ENCODE measurements at regions not wholly inside any gene's neighbourhood (a gene's known extent, or its start where the extent isn't known, plus 50 kb on each side); places are given as distances from the start of the nearest gene placed in this dataset.

DNA sequence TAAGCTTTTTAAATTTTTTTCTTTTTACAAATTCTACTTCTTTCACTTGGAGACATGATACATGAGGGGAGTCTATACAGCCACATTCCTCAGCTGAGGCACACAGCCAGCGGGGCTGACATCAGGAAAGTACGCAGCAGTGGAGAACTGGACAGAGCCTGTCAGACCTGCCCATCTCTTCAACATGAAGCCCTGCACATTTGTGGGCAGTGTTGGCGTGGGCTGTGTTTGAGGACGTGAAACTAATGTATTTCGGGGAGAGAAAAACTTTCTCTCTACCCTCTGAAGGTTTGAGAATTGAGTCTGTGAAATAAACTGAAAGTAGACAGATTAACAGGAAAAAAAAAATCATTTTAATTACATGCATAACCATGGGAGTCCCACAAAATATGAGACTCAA, 84.8 kb upstream of the HTATIP2 start:
- TF ChIP-seq CTCF (IDR thresholded peaks at IDR 0.05) = no peak
- Histone ChIP-seq H3K9me3 (no peaks in the 10 kb centered on the region), H3K27me3 (peaks cover 0 to 7% (median 2%) of the 10 kb centered on the region in 4 donors), H3K36me3 (no peaks in the 10 kb centered on the region), H3K4me1 (no peaks in the 10 kb centered on the region), H3K4me3 (no peak overlapping the region), H3K27ac (no peak overlapping the region)
- intact Hi-C loops (cut with DNase I) = no loop called here
- FAIRE-seq (no peak), ATAC-seq (no peak), DNase-seq (no peak)
- WGBS, 2 donors = 46 to 50% methylated on average over 5 of the region's 5 CpGs

- ATAC-seq (no peak), FAIRE-seq (no peak), DNase-seq (peak in 2 of 6 donors; percentile 17 to 27)
- 69 to 70% methylated on average over 14 of the region's 14 CpGs for WGBS, 2 donors
- no peak for TF ChIP-seq CTCF (IDR thresholded peaks at IDR 0.05)
- no peaks in the 10 kb centered on the region for H3K36me3 ChIP-seq
- intact Hi-C loops (cut with DNase I) = no loop called here
- no peaks in the 10 kb centered on the region for H3K9me3 ChIP-seq
- H3K4me3 ChIP-seq = no peak overlapping the region
- peaks cover 0 to 7% (median 0%) of the 10 kb centered on the region in 4 donors for H3K27me3 ChIP-seq
- no peak overlapping the region for H3K27ac ChIP-seq
- no peaks in the 10 kb centered on the region for H3K4me1 ChIP-seq
Observed at GRCh38 chr11:20277014-20277413, 86.5 kb upstream of the HTATIP2 start.

GRCh38 chr11:20275987-20276965, 87.2 kb upstream of the HTATIP2 start:
- no peaks in the 10 kb centered on the region for H3K4me1 ChIP-seq
- H3K36me3 ChIP-seq = no peaks in the 10 kb centered on the region
- no peak for DNase-seq
- no peak overlapping the region for H3K4me3 ChIP-seq
- intact Hi-C loops (cut with DNase I) = no loop called here
- no peak for ATAC-seq
- no peaks in the 10 kb centered on the region for H3K9me3 ChIP-seq
- no peak overlapping the region for H3K27ac ChIP-seq
- TF ChIP-seq CTCF (IDR thresholded peaks at IDR 0.05) = no peak
- WGBS, 2 donors = 75 to 83% methylated on average over 15 of the region's 15 CpGs
- no peak for FAIRE-seq
- H3K27me3 ChIP-seq = peaks cover 0 to 7% (median 0%) of the 10 kb centered on the region in 4 donors

GRCh38 chr11:20274031-20274430, 89.5 kb upstream of the HTATIP2 start:
- no peak for TF ChIP-seq CTCF (IDR thresholded peaks at IDR 0.05)
- Histone ChIP-seq H3K27ac (no peak overlapping the region), H3K9me3 (no peaks in the 10 kb centered on the region), H3K4me1 (no peaks in the 10 kb centered on the region), H3K27me3 (no peaks in the 10 kb centered on the region), H3K4me3 (no peak overlapping the region), H3K36me3 (no peaks in the 10 kb centered on the region)
- DNase-seq (no peak), ATAC-seq (no peak), FAIRE-seq (no peak)
- WGBS, 2 donors = 48 to 54% methylated on average over 5 of the region's 5 CpGs
- intact Hi-C loops (cut with DNase I) = no loop called here

GRCh38 chr11:20261526-20261925, 101.3 kb upstream of the DBX1 start:
- Histone ChIP-seq H3K4me1 (no peaks in the 10 kb centered on the region), H3K27me3 (peaks cover 0 to 4% (median 1%) of the 10 kb centered on the region in 4 donors), H3K4me3 (no peak overlapping the region), H3K27ac (no peak overlapping the region), H3K9me3 (no peaks in the 10 kb centered on the region), H3K36me3 (no peaks in the 10 kb centered on the region)
- no peak for FAIRE-seq
- WGBS, 2 donors = 52 to 62% methylated on average over 3 of the region's 3 CpGs
- ATAC-seq = no peak
- intact Hi-C loops (cut with DNase I) = no loop called here
- no peak for DNase-seq
- no peak for TF ChIP-seq CTCF (IDR thresholded peaks at IDR 0.05)

All from pancreas (tissue), 10 donors.